Astrocyte (in vitro differentiated cells and primary cell): ENCODE measurements at regions not wholly inside any gene's neighbourhood (a gene's known extent, or its start where the extent isn't known, plus 50 kb on each side); places are given as distances from the start of the nearest gene placed in this dataset.

Experiments
- DNase-seq: peaks from one replicate; pipeline ENCODE4 v3.0.0-alpha.2; 2010; ENCODE audit warnings: low read depth
- FAIRE-seq: peaks from 2 replicates; lab custom pipeline; 2011; peaks lifted over from hg19 to GRCh38; lab: Jason Lieb, UNC
- H2AFZ ChIP-seq: 2 replicates; pipeline ENCODE4 v1.6.0; 2012; ENCODE audit warnings: low read depth, low read length, inconsistent platforms
- H3K27ac ChIP-seq: 2 replicates; pipeline ENCODE4 v1.5.1; 2011; ENCODE audit warnings: low read depth, low read length, inconsistent platforms
- H3K27me3 ChIP-seq: 2 replicates; pipeline ENCODE4 v1.6.0; 2011; ENCODE audit warnings: low read length, inconsistent platforms; ENCODE audit not compliant: insufficient read depth
- H3K36me3 ChIP-seq: 2 replicates; pipeline ENCODE4 v1.5.1; 2011; ENCODE audit warnings: low read length, inconsistent platforms; ENCODE audit not compliant: insufficient read depth
- H3K4me1 ChIP-seq: 2 replicates; pipeline ENCODE4 v1.5.1; 2011; ENCODE audit warnings: low read length, inconsistent platforms; ENCODE audit not compliant: insufficient read depth
- H3K4me2 ChIP-seq: 2 replicates; pipeline ENCODE4 v1.6.0; 2012; ENCODE audit warnings: low read length, inconsistent platforms
- H3K4me3 ChIP-seq: 2 replicates; pipeline ENCODE4 v1.5.1; 2011; ENCODE audit warnings: low read depth, mild to moderate bottlenecking, low read length, inconsistent platforms; ENCODE audit not compliant: insufficient read depth
- H3K79me2 ChIP-seq: 2 replicates; pipeline ENCODE4 v1.6.0; 2012; ENCODE audit warnings: mild to moderate bottlenecking, low read length, inconsistent platforms; ENCODE audit not compliant: insufficient read depth
- H3K9ac ChIP-seq: 2 replicates; pipeline ENCODE4 v1.6.0; 2012; ENCODE audit warnings: mild to moderate bottlenecking, low read length, inconsistent platforms
- H3K9me3 ChIP-seq: 2 replicates; pipeline ENCODE4 v1.5.1; 2012; ENCODE audit warnings: low read depth, mild to moderate bottlenecking, low read length, inconsistent platforms; ENCODE audit not compliant: insufficient read depth
- H4K20me1 ChIP-seq: 2 replicates; pipeline ENCODE4 v1.6.0; 2012; ENCODE audit warnings: low read length, inconsistent platforms; ENCODE audit not compliant: insufficient read depth
- H3K27ac Mint-ChIP-seq: one replicate; pipeline ENCODE4 v1.8.0; 2021; ENCODE audit warnings: mild to moderate bottlenecking, mixed read lengths; ENCODE audit not compliant: unreplicated experiment
- H3K27me3 Mint-ChIP-seq: one replicate; pipeline ENCODE4 v1.8.0; 2021; ENCODE audit warnings: low read depth, mixed read lengths; ENCODE audit not compliant: unreplicated experiment
- H3K36me3 Mint-ChIP-seq: one replicate; pipeline ENCODE4 v1.8.0; 2021; ENCODE audit warnings: low read depth, mixed read lengths; ENCODE audit not compliant: unreplicated experiment
- H3K4me1 Mint-ChIP-seq: one replicate; pipeline ENCODE4 v1.8.0; 2021; ENCODE audit warnings: low read depth, mixed read lengths; ENCODE audit not compliant: unreplicated experiment
- H3K4me3 Mint-ChIP-seq: one replicate; pipeline ENCODE4 v1.8.0; 2021; ENCODE audit warnings: mild to moderate bottlenecking, moderate library complexity, mixed read lengths; ENCODE audit not compliant: unreplicated experiment
- H3K9me3 Mint-ChIP-seq: one replicate; pipeline ENCODE4 v1.8.0; 2021; ENCODE audit warnings: mild to moderate bottlenecking, mixed read lengths; ENCODE audit not compliant: unreplicated experiment
- CTCF ChIP-seq: IDR thresholded peaks from 2 replicates; pipeline ENCODE4 v1.5.1; 2011; ENCODE audit warnings: low read depth, mild to moderate bottlenecking, inconsistent platforms, low read length, moderate library complexity; ENCODE audit not compliant: insufficient read depth
- EZH2 ChIP-seq: IDR thresholded peaks from 2 replicates; pipeline ENCODE4 v1.6.1; 2012; ENCODE audit warnings: mild to moderate bottlenecking, low read length, inconsistent platforms; ENCODE audit not compliant: insufficient read depth

GRCh38 chrX:6761251-6761650, 226.3 kb upstream of the VCX3A start:
- H3K4me2 ChIP-seq = no peak overlapping the region
- no peaks in the 10 kb centered on the region for H3K4me1 ChIP-seq
- H4K20me1 ChIP-seq = no peaks in the 10 kb centered on the region
- H3K36me3 Mint-ChIP-seq = no peaks in the 10 kb centered on the region
- no peak for TF ChIP-seq CTCF
- TF ChIP-seq EZH2 = no peak
- no peaks in the 10 kb centered on the region for H3K4me1 Mint-ChIP-seq
- H3K27ac ChIP-seq = no peak overlapping the region
- no peaks in the 10 kb centered on the region for H3K9me3 Mint-ChIP-seq
- no peak overlapping the region for H3K9ac ChIP-seq
- DNase-seq (no peak), FAIRE-seq (no peak)
- H3K9me3 ChIP-seq = no peaks in the 10 kb centered on the region
- H3K4me3 Mint-ChIP-seq = no peak overlapping the region
- H3K27ac Mint-ChIP-seq = no peak overlapping the region
- H3K27me3 ChIP-seq = no peaks in the 10 kb centered on the region
- H3K36me3 ChIP-seq = no peaks in the 10 kb centered on the region
- H3K4me3 ChIP-seq = no peak overlapping the region
- H3K79me2 ChIP-seq = no peaks in the 10 kb centered on the region
- H2AFZ ChIP-seq = no peak overlapping the region
- H3K27me3 Mint-ChIP-seq = no peaks in the 10 kb centered on the region

- FAIRE-seq (no peak), DNase-seq (no peak)
- Histone ChIP-seq H3K36me3 (no peaks in the 10 kb centered on the region), H3K9ac (no peak overlapping the region), H3K4me2 (no peak overlapping the region), H3K4me1 (no peaks in the 10 kb centered on the region), H3K4me3 (no peak overlapping the region), H3K79me2 (no peaks in the 10 kb centered on the region), H4K20me1 (no peaks in the 10 kb centered on the region), H2AFZ (no peak overlapping the region), H3K27me3 (no peaks in the 10 kb centered on the region), H3K9me3 (no peaks in the 10 kb centered on the region), H3K27ac (no peak overlapping the region)
- no peaks in the 10 kb centered on the region for H3K9me3 Mint-ChIP-seq
- no peak for TF ChIP-seq EZH2
- TF ChIP-seq CTCF = no peak
- no peak overlapping the region for H3K27ac Mint-ChIP-seq
- H3K4me3 Mint-ChIP-seq = no peak overlapping the region
- no peaks in the 10 kb centered on the region for H3K36me3 Mint-ChIP-seq
- H3K27me3 Mint-ChIP-seq = no peaks in the 10 kb centered on the region
- H3K4me1 Mint-ChIP-seq = no peaks in the 10 kb centered on the region
These were observed 224.9 kb upstream of the VCX3A start for GRCh38 chrX:6759655-6760375.

- H3K9me3 ChIP-seq = no peaks in the 10 kb centered on the region
- no peak overlapping the region for H2AFZ ChIP-seq
- no peak for DNase-seq
- no peaks in the 10 kb centered on the region for H4K20me1 ChIP-seq
- no peaks in the 10 kb centered on the region for H3K36me3 Mint-ChIP-seq
- H3K27me3 ChIP-seq = no peaks in the 10 kb centered on the region
- no peaks in the 10 kb centered on the region for H3K36me3 ChIP-seq
- no peak overlapping the region for H3K4me2 ChIP-seq
- no peaks in the 10 kb centered on the region for H3K4me1 Mint-ChIP-seq
- H3K27me3 Mint-ChIP-seq = no peaks in the 10 kb centered on the region
- no peaks in the 10 kb centered on the region for H3K79me2 ChIP-seq
- no peak overlapping the region for H3K4me3 ChIP-seq
- TF ChIP-seq CTCF (no peak), EZH2 (no peak)
- H3K9ac ChIP-seq = no peak overlapping the region
- H3K27ac ChIP-seq = no peak overlapping the region
- H3K4me3 Mint-ChIP-seq = no peak overlapping the region
- FAIRE-seq = peak; percentile 45
- no peak overlapping the region for H3K27ac Mint-ChIP-seq
- no peaks in the 10 kb centered on the region for H3K4me1 ChIP-seq
- peaks cover 2% of the 10 kb centered on the region for H3K9me3 Mint-ChIP-seq
These were observed 223.3 kb upstream of the VCX3A start for GRCh38 chrX:6758234-6758633.
